H9 (cell line): ENCODE measurements at regions not wholly inside any gene's neighbourhood (a gene's known extent, or its start where the extent isn't known, plus 50 kb on each side); places are given as distances from the start of the nearest gene placed in this dataset.
"Not testable (repeated sequence)": the region's sequence is repeated elsewhere in the genome, so short reads cannot be mapped to it uniquely, and the experiment has no call there.

ENCODE experiments used
- DNase-seq: peaks from one replicate; pipeline ENCODE4 v3.0.0-alpha.2; 2017
- H2AFZ ChIP-seq: one replicate; pipeline ENCODE4 v1.6.1; 2013; ENCODE audit warnings: mild to moderate bottlenecking, low read length, control low read depth, moderate library complexity
- H2AK5ac ChIP-seq: 2 replicates; pipeline ENCODE4 v1.6.1; 2013; ENCODE audit warnings: low read length, control low read depth, mixed read lengths; ENCODE audit not compliant: insufficient read length
- H2BK120ac ChIP-seq: one replicate; pipeline ENCODE4 v1.6.1; 2013; ENCODE audit warnings: low read depth, mild to moderate bottlenecking, low read length, control low read depth, inconsistent platforms; ENCODE audit not compliant: poor library complexity, severe bottlenecking
- H2BK12ac ChIP-seq: 2 replicates; pipeline ENCODE4 v1.6.1; 2013; ENCODE audit warnings: low read length, control low read depth, mixed read lengths, low read depth; ENCODE audit not compliant: insufficient read length
- H2BK15ac ChIP-seq: 2 replicates; pipeline ENCODE4 v1.6.1; 2013; ENCODE audit warnings: low read depth, low read length, control low read depth
- H2BK20ac ChIP-seq: one replicate; pipeline ENCODE4 v1.6.1; 2013; ENCODE audit warnings: low read depth, mild to moderate bottlenecking, low read length, control low read depth, inconsistent platforms; ENCODE audit not compliant: poor library complexity, severe bottlenecking
- H2BK5ac ChIP-seq: 2 replicates; pipeline ENCODE4 v1.6.1; 2013; ENCODE audit warnings: low read length, control low read depth, mixed read lengths; ENCODE audit not compliant: insufficient read length
- H3K14ac ChIP-seq: 2 replicates; pipeline ENCODE4 v1.6.1; 2013; ENCODE audit warnings: low read length, control low read depth; ENCODE audit not compliant: insufficient read depth
- H3K18ac ChIP-seq: 2 replicates; pipeline ENCODE4 v1.6.1; 2013; ENCODE audit warnings: low read depth, mild to moderate bottlenecking, mixed read lengths, low read length, control low read depth; ENCODE audit not compliant: insufficient read length
- H3K23ac ChIP-seq: 2 replicates; pipeline ENCODE4 v1.6.1; 2013; ENCODE audit warnings: low read length, control low read depth, mixed read lengths, low read depth; ENCODE audit not compliant: insufficient read length
- H3K23me2 ChIP-seq: 2 replicates; pipeline ENCODE4 v1.6.1; 2013; ENCODE audit warnings: low read depth, mild to moderate bottlenecking, mixed read lengths, low read length, control low read depth; ENCODE audit not compliant: insufficient read length, poor library complexity, severe bottlenecking
- H3K27ac ChIP-seq: 2 replicates; pipeline ENCODE4 v1.5.1; 2013; ENCODE audit warnings: low read length, control low read depth, mixed read lengths, low read depth; ENCODE audit not compliant: insufficient read length
- H3K27me3 ChIP-seq: 2 replicates; pipeline ENCODE4 v1.6.1; 2013; ENCODE audit warnings: low read length, control low read depth, inconsistent platforms; ENCODE audit not compliant: insufficient read depth
- H3K4ac ChIP-seq: 2 replicates; pipeline ENCODE4 v1.6.1; 2013; ENCODE audit warnings: low read depth, mild to moderate bottlenecking, control low read depth, inconsistent platforms, low read length, moderate library complexity
- H3K4me1 ChIP-seq: 2 replicates; pipeline ENCODE4 v1.6.1; 2013; ENCODE audit warnings: low read length, control low read depth, inconsistent platforms; ENCODE audit not compliant: insufficient read depth
- H3K4me2 ChIP-seq: 2 replicates; pipeline ENCODE4 v1.6.1; 2013; ENCODE audit warnings: low read length, control low read depth, mixed read lengths; ENCODE audit not compliant: insufficient read length, insufficient read depth
- H3K56ac ChIP-seq: 2 replicates; pipeline ENCODE4 v1.6.1; 2013; ENCODE audit warnings: low read depth, mild to moderate bottlenecking, mixed read lengths, low read length, control low read depth; ENCODE audit not compliant: insufficient read length
- H3K79me1 ChIP-seq: 2 replicates; pipeline ENCODE4 v1.6.1; 2013; ENCODE audit warnings: low read depth, mild to moderate bottlenecking, moderate library complexity, low read length, control low read depth, inconsistent platforms; ENCODE audit not compliant: insufficient read depth, poor library complexity, severe bottlenecking
- H3K79me2 ChIP-seq: 2 replicates; pipeline ENCODE4 v1.6.1; 2013; ENCODE audit warnings: low read length, control low read depth, inconsistent platforms; ENCODE audit not compliant: insufficient read depth
- H3K9ac ChIP-seq: 2 replicates; pipeline ENCODE4 v1.6.1; 2013; ENCODE audit warnings: low read length, control low read depth, mixed read lengths; ENCODE audit not compliant: insufficient read length; ENCODE audit errors: extremely low read depth
- H3K9me3 ChIP-seq: one replicate; pipeline ENCODE4 v1.6.1; 2013; ENCODE audit warnings: low read depth, low read length, inconsistent platforms; ENCODE audit not compliant: control insufficient read depth
- H3T11ph ChIP-seq: one replicate; pipeline ENCODE4 v1.6.1; 2013; ENCODE audit warnings: mild to moderate bottlenecking, low read length, control low read depth, inconsistent platforms
- H4K20me1 ChIP-seq: one replicate; pipeline ENCODE4 v1.6.1; 2013; ENCODE audit not compliant: control insufficient read depth, insufficient read length, insufficient read depth
- H4K5ac ChIP-seq: 2 replicates; pipeline ENCODE4 v1.6.1; 2013; ENCODE audit warnings: low read depth, mild to moderate bottlenecking, mixed read lengths, low read length, control low read depth; ENCODE audit not compliant: insufficient read length
- H4K8ac ChIP-seq: replicated peaks from 2 replicates; pipeline ENCODE4 v1.6.1; 2013; ENCODE audit warnings: low read length, control low read depth, mixed read lengths, low read depth; ENCODE audit not compliant: insufficient read length
- H4K91ac ChIP-seq: 2 replicates; pipeline ENCODE4 v1.6.1; 2013; ENCODE audit warnings: low read depth, mild to moderate bottlenecking, moderate library complexity, mixed read lengths, low read length, control low read depth; ENCODE audit not compliant: insufficient read length
- H3K27ac Mint-ChIP-seq, 3 experiments: 2 replicates in 2 of 3; 3 replicates in 1 of 3; pipeline ENCODE4 v1.8.0; 2020 to 2021; ENCODE audit warnings: mixed read lengths in 3 of 3, mild to moderate bottlenecking in 1 of 3, moderate library complexity in 1 of 3
- H3K27me3 Mint-ChIP-seq: 2 replicates; pipeline ENCODE4 v1.8.0; 2021; ENCODE audit warnings: low read depth, mild to moderate bottlenecking, moderate library complexity, mixed read lengths
- H3K36me3 Mint-ChIP-seq, 3 experiments: 2 replicates in 2 of 3; 3 replicates in 1 of 3; pipeline ENCODE4 v1.8.0; 2020 to 2021; ENCODE audit warnings: low read depth in 3 of 3, mixed read lengths in 3 of 3; ENCODE audit not compliant: insufficient read depth in 1 of 3
- H3K4me1 Mint-ChIP-seq, 2 experiments: 2 replicates each; pipeline ENCODE4 v1.8.0; 2020; ENCODE audit warnings: mixed read lengths in 2 of 2
- H3K4me3 Mint-ChIP-seq, 2 experiments: 2 replicates in 1 of 2; 3 replicates in 1 of 2; pipeline ENCODE4 v1.8.0; 2020 to 2021; ENCODE audit warnings: mild to moderate bottlenecking in 2 of 2, mixed read lengths in 2 of 2, moderate library complexity in 1 of 2
- H3K9me3 Mint-ChIP-seq, 2 experiments: 2 replicates in 1 of 2; 3 replicates in 1 of 2; pipeline ENCODE4 v1.8.0; 2020; ENCODE audit warnings: mild to moderate bottlenecking in 2 of 2, mixed read lengths in 2 of 2, moderate library complexity in 1 of 2
- WGBS: extraction: QIAGEN DNeasy Blood & Tissue Kit; methylation state at CpG from one replicate; pipeline ENCODE4 v1.1.7; 2013; ENCODE audit warnings: missing lambda C conversion rate, low lambda C conversion rate, mixed read lengths; ENCODE audit not compliant: insufficient read length; ENCODE audit errors: extremely low coverage; 5-methylcytosine and 5-hydroxymethylcytosine counted together
- TF ChIP-seq, protein P1 (sequence below): fragments of 200-600 bp; sonication (generic); conservative IDR thresholded peaks from 3 replicates; pipeline ENCODE4 v1.8.0; 2021; ENCODE audit warnings: antibody characterized with exemption, mild to moderate bottlenecking

DNA sequence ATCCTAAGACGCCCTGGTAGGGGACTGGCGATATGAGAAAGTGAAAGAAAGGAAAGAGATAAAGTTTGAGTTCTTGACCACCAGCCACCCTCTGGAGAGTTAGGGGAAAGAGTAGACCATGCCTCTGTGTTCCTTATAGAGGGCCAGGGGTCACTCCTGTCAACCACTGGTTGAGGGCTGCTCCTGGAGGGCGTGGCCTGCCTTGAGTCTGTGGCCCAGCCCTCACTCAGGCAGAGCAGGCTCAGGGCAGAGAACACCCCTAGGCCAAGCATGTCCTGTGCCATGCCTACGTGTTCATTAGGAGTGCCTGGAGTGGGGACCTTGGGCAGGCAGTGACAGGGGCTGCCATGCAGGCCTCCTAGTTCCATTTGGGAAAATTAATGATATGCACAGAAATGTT, 161.1 kb upstream of the EPB41L3 start:
- TF ChIP-seq, protein P1, sequence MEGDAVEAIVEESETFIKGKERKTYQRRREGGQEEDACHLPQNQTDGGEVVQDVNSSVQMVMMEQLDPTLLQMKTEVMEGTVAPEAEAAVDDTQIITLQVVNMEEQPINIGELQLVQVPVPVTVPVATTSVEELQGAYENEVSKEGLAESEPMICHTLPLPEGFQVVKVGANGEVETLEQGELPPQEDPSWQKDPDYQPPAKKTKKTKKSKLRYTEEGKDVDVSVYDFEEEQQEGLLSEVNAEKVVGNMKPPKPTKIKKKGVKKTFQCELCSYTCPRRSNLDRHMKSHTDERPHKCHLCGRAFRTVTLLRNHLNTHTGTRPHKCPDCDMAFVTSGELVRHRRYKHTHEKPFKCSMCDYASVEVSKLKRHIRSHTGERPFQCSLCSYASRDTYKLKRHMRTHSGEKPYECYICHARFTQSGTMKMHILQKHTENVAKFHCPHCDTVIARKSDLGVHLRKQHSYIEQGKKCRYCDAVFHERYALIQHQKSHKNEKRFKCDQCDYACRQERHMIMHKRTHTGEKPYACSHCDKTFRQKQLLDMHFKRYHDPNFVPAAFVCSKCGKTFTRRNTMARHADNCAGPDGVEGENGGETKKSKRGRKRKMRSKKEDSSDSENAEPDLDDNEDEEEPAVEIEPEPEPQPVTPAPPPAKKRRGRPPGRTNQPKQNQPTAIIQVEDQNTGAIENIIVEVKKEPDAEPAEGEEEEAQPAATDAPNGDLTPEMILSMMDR, result no peak

DNA sequence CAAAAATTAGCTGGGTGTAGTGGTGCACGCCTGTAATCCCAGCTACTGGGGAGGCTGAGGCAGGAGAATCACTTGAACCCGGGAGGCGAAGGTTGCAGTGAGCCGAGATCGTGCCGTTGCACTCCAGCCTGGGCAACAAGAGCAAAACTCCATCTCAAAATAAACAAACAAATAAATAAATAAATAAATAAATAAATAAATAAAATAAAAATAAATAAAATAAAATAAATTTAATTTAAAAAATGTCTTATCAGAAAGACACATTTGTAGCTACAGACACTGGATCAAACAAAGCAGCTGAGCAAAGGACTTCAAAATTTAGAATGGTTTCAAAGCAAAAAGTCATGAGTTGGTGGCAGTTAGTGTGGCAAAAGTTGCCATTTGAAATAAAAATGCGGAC, 158.2 kb upstream of the EPB41L3 start:
- not testable (repeated sequence) for H3K79me2 ChIP-seq, H2BK120ac ChIP-seq, H3K9ac ChIP-seq, H2BK5ac ChIP-seq, H2AFZ ChIP-seq, H3K4me1 Mint-ChIP-seq, H3K23ac ChIP-seq, H3K27ac ChIP-seq, H4K20me1 ChIP-seq, H3K4me3 Mint-ChIP-seq, H3T11ph ChIP-seq, H3K27ac Mint-ChIP-seq, H3K9me3 Mint-ChIP-seq, H3K56ac ChIP-seq, H4K5ac ChIP-seq, H3K27me3 Mint-ChIP-seq, H3K23me2 ChIP-seq, H3K14ac ChIP-seq, H4K91ac ChIP-seq, H2AK5ac ChIP-seq, H3K4me2 ChIP-seq, H2BK15ac ChIP-seq, H2BK20ac ChIP-seq, H2BK12ac ChIP-seq, H3K18ac ChIP-seq, H3K9me3 ChIP-seq, H4K8ac ChIP-seq, DNase-seq, H3K36me3 Mint-ChIP-seq, H3K4me1 ChIP-seq, H3K79me1 ChIP-seq, H3K4ac ChIP-seq, H3K27me3 ChIP-seq
- no CpG with 5 or more reads among the region's 7 CpGs for WGBS

More for the DNA sequence above, 161.1 kb upstream of the EPB41L3 start:
- no peak overlapping the region for H3K9ac ChIP-seq
- H3K4me3 Mint-ChIP-seq, result no peak overlapping the region
- no peaks in the 10 kb centered on the region for H3K36me3 Mint-ChIP-seq
- no peak overlapping the region for H3K4ac ChIP-seq
- H3K4me1 ChIP-seq, result no peaks in the 10 kb centered on the region
- H2BK20ac ChIP-seq, result no peak overlapping the region
- no peak overlapping the region for H4K91ac ChIP-seq
- no peaks in the 10 kb centered on the region for H3K27me3 ChIP-seq
- H3K23me2 ChIP-seq, result no peaks in the 10 kb centered on the region
- no peak overlapping the region for H3K4me2 ChIP-seq
- H3K9me3 ChIP-seq, result no peaks in the 10 kb centered on the region
- no peaks in the 10 kb centered on the region for H4K20me1 ChIP-seq
- no peak overlapping the region for H3K18ac ChIP-seq
- no peak overlapping the region for H2BK15ac ChIP-seq
- H2AK5ac ChIP-seq, result no peak overlapping the region
- H3K27me3 Mint-ChIP-seq, result no peaks in the 10 kb centered on the region; the same call in 1 of the 2 replicates
- no peaks in the 10 kb centered on the region for H3K4me1 Mint-ChIP-seq
- H3K56ac ChIP-seq, result no peak overlapping the region
- DNase-seq, result peak; percentile 35
- no peak overlapping the region for H2AFZ ChIP-seq
- no peak overlapping the region for H3K27ac ChIP-seq
- H3K23ac ChIP-seq, result no peak overlapping the region
- no peak overlapping the region for H3K14ac ChIP-seq
- H4K5ac ChIP-seq, result no peak overlapping the region
- no peak overlapping the region for H3T11ph ChIP-seq
- no peak overlapping the region for H2BK5ac ChIP-seq
- WGBS, result no CpG with 5 or more reads among the region's 4 CpGs
- no peak overlapping the region for H3K27ac Mint-ChIP-seq
- no peaks in the 10 kb centered on the region for H3K79me2 ChIP-seq
- H3K79me1 ChIP-seq, result no peaks in the 10 kb centered on the region
- no peaks in the 10 kb centered on the region for H3K9me3 Mint-ChIP-seq
- no peak overlapping the region for H2BK120ac ChIP-seq
- no peak overlapping the region for H4K8ac ChIP-seq
- H2BK12ac ChIP-seq, result no peak overlapping the region
